GM20000 (cell line): ENCODE measurements at regions not wholly inside any gene's neighbourhood (a gene's known extent, or its start where the extent isn't known, plus 50 kb on each side); places are given as distances from the start of the nearest gene placed in this dataset.

Source experiments
- DNase-seq: peaks from one replicate; pipeline ENCODE4 v3.0.0; 2012; ENCODE audit warnings: low spot score
- CTCF ChIP-seq: IDR thresholded peaks from 2 replicates; pipeline ENCODE4 v1.5.1; 2012; ENCODE audit warnings: mild to moderate bottlenecking, control low read depth; ENCODE audit errors: extremely low read depth, missing control alignments

- no peak for DNase-seq
- TF ChIP-seq CTCF, result no peak
Measured at GRCh38 chr2:64296140-64296480, 151.9 kb upstream of the PELI1 start.

- no peak for DNase-seq
Measured at GRCh38 chr2:64296695-64297346, 152.6 kb upstream of the PELI1 start.

GRCh38 chr2:64298161-64298560 is 153.9 kb upstream of the PELI1 start:
- DNase-seq, result no peak
- no peak for TF ChIP-seq CTCF

More at GRCh38 chr2:64296695-64297346, 152.6 kb upstream of the PELI1 start:
- TF ChIP-seq CTCF, result no peak

- no peak for DNase-seq
- TF ChIP-seq CTCF, result no peak
Measured at GRCh38 chr2:64300066-64300465, 153.9 kb upstream of the LGALSL start.

- DNase-seq, result no peak
- TF ChIP-seq CTCF, result no peak
Measured at GRCh38 chr2:64303250-64303649, 150.7 kb upstream of the LGALSL start.

GRCh38 chr2:64307421-64307820 is 146.5 kb upstream of the LGALSL start:
- no peak for TF ChIP-seq CTCF
- DNase-seq, result no peak

- no peak for TF ChIP-seq CTCF
Measured at GRCh38 chr2:64311191-64311910, 142.6 kb upstream of the LGALSL start.

More at GRCh38 chr2:64311191-64311910, 142.6 kb upstream of the LGALSL start:
- no peak for DNase-seq
